ENCODE measurements at regions not wholly inside any gene's neighbourhood (a gene's known extent, or its start where the extent isn't known, plus 50 kb on each side); places are given as distances from the start of the nearest gene placed in this dataset.
"Not testable (repeated sequence)": the region's sequence is repeated elsewhere in the genome, so short reads cannot be mapped to it uniquely, and the experiment has no call there.

DNA sequence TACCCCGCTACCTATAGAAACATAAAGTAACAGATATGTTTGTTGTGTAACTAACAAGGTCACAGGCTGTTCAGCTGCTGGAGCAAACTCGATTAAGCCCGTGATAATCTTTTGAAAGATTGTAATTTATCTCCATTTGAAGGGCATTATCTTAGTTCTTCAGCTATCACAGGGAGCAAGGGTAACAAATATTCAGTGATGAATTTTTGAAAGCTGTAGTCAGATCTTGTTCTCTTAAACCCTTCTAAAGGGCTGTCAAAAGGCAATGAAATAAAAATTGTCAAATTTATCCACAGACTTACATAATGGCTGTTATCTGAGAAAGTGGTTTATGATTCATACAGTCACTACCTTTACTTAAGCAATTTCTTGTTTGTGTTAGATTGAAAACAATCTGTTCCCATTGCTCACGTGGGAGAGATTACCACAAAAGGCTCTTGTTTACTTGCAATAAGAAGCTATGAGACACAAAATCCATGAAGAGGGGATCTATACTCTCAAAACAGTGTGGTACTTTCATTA is 78.3 kb upstream of the ZNF608 start:
- DNase-seq: no peak
- TF ChIP-seq GATA1 (IDR thresholded peaks at IDR 0.05; ENCODE audit: low read depth, low read length): no peak
- TF ChIP-seq POLR2A (IDR thresholded peaks at IDR 0.05; ENCODE audit: low read length): no peak

GRCh38 chr5:124825250-124825982 is 79.0 kb upstream of the ZNF608 start:
- DNase-seq: no peak
- no peak for TF ChIP-seq POLR2A (IDR thresholded peaks at IDR 0.05; ENCODE audit: low read length)
- no peak for TF ChIP-seq GATA1 (IDR thresholded peaks at IDR 0.05; ENCODE audit: low read depth, low read length)

DNA sequence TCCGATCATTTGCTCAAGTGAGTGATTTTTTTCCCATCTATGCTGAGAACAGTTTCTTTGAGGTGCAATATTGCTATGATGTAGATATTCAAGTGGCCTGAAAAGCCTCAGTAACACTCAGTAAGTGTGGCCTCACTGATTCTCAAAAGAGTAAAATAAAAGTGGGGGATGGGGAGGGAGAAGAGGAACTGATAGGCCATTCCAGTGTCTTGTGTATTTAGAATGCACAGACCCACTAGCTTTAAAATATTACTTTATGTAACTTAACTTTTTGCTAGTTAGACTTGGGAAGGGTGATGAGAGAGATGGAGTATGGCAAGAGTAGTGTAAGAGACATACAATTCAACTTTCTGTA is 79.5 kb upstream of the ZNF608 start:
- DNase-seq: no peak
- TF ChIP-seq POLR2A (IDR thresholded peaks at IDR 0.05; ENCODE audit: low read length) (no peak), GATA1 (IDR thresholded peaks at IDR 0.05; ENCODE audit: low read depth, low read length) (no peak)

- DNase-seq: no peak
- TF ChIP-seq POLR2A (IDR thresholded peaks at IDR 0.05; ENCODE audit: low read length) (no peak), GATA1 (IDR thresholded peaks at IDR 0.05; ENCODE audit: low read depth, low read length) (no peak)
These were observed 82.3 kb upstream of the ZNF608 start for GRCh38 chr5:124828731-124829234.

GRCh38 chr5:124831687-124832240 is 85.3 kb upstream of the ZNF608 start:
- no peak for DNase-seq
- no peak for TF ChIP-seq POLR2A (IDR thresholded peaks at IDR 0.05; ENCODE audit: low read length)
- TF ChIP-seq GATA1 (IDR thresholded peaks at IDR 0.05; ENCODE audit: low read depth, low read length): no peak

- no peak for TF ChIP-seq GATA1 (IDR thresholded peaks at IDR 0.05; ENCODE audit: low read depth, low read length)
- TF ChIP-seq POLR2A (IDR thresholded peaks at IDR 0.05; ENCODE audit: low read length): no peak
- no peak for DNase-seq
These were observed 86.1 kb upstream of the ZNF608 start for GRCh38 chr5:124832510-124832909.

- not testable (repeated sequence) for DNase-seq
These were observed 89.9 kb upstream of the ZNF608 start for GRCh38 chr5:124836314-124836713.

GRCh38 chr5:124839371-124839998 is 93.0 kb upstream of the ZNF608 start:
- TF ChIP-seq GATA1 (IDR thresholded peaks at IDR 0.05; ENCODE audit: low read depth, low read length): no peak
- no peak for TF ChIP-seq POLR2A (IDR thresholded peaks at IDR 0.05; ENCODE audit: low read length)

GRCh38 chr5:124841829-124842712 is 95.6 kb upstream of the ZNF608 start:
- TF ChIP-seq GATA1 (IDR thresholded peaks at IDR 0.05; ENCODE audit: low read depth, low read length): no peak
- no peak for TF ChIP-seq POLR2A (IDR thresholded peaks at IDR 0.05; ENCODE audit: low read length)
- no peak for DNase-seq

More at GRCh38 chr5:124839371-124839998, 93.0 kb upstream of the ZNF608 start:
- DNase-seq: no peak

- TF ChIP-seq GATA1 (IDR thresholded peaks at IDR 0.05; ENCODE audit: low read depth, low read length) (no peak), POLR2A (IDR thresholded peaks at IDR 0.05; ENCODE audit: low read length) (no peak)
These were observed 96.5 kb upstream of the ZNF608 start for GRCh38 chr5:124842725-124843595.

DNA sequence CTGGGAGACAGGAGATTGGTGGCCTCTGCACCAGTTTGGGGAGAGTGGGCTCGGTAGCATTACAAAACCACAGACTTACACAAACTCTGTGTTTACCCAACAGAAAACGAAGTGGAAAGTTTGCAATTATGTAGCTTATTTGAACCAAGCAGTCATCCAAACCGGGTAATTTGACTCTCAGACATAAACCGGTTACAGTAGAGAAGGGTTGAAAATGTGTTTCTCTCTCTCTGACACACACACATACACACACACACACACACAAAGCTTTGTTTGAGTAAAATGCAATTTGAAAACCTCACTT is 97.1 kb upstream of the ZNF608 start:
- no peak for DNase-seq
- TF ChIP-seq GATA1 (IDR thresholded peaks at IDR 0.05; ENCODE audit: low read depth, low read length) (no peak), POLR2A (IDR thresholded peaks at IDR 0.05; ENCODE audit: low read length) (no peak)

More at GRCh38 chr5:124842725-124843595, 96.5 kb upstream of the ZNF608 start:
- DNase-seq: no peak

DNA sequence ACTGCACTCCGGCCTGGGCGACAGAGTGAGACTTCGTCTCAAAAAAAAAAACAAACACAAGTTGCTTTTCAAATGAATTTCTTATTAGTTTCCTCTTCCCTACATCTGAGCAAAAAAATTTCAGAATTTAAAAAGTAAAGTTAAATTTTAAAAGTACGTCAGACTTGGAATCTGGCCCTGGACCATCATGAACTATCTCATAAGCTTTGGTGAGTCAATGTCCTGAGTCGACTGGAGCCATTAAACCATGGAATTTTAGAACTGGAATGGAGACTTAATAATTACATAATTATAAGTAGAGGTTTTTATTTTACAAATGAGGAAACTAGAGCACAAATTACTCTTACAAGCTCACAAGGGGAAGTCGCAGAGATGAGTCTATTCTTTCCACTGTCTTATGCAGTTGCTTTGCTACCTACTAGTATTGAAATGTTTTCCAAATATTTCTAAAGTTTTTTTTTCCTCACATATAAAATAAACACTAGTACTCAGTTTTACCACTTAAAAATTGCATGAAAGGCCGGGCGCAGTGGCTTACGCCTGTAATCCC is 98.0 kb upstream of the ZNF608 start:
- no peak for TF ChIP-seq GATA1 (IDR thresholded peaks at IDR 0.05; ENCODE audit: low read depth, low read length)
- no peak for TF ChIP-seq POLR2A (IDR thresholded peaks at IDR 0.05; ENCODE audit: low read length)
- DNase-seq: no peak

DNA sequence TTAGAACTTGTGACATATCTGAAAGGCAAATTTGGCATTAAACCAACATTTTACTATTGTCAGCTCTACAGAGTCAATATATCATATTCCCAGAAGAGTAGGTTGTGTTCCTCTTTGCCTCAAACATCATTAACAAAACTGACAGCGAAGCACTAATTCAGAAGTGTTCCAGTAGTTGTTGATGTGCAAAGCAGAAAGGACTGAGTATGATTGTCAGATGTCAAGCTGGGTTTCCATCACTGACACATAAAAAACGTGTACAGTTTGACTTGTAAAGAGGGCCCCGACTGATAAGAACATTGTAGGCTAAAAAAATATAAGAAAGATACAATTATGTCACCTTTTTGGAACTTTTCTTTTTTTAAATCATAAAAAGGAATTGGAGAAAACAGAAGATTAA is 101.5 kb upstream of the ZNF608 start:
- no peak for DNase-seq
- TF ChIP-seq GATA1 (IDR thresholded peaks at IDR 0.05; ENCODE audit: low read depth, low read length) (no peak), POLR2A (IDR thresholded peaks at IDR 0.05; ENCODE audit: low read length) (no peak)

All from erythroblast (primary cell).